Bronchial epithelial cell (primary cell): ENCODE measurements at regions not wholly inside any gene's neighbourhood (a gene's known extent, or its start where the extent isn't known, plus 50 kb on each side); places are given as distances from the start of the nearest gene placed in this dataset.

Source experiments
- DNase-seq: peaks from one replicate; pipeline ENCODE4 v3.0.0-alpha.2; 2010; ENCODE audit warnings: low read depth
- FAIRE-seq: peaks from 2 replicates; lab custom pipeline; 2011; peaks lifted over from hg19 to GRCh38; lab: Jason Lieb, UNC
- H3K27me3 ChIP-seq: 2 replicates; pipeline ENCODE4 v1.5.1; 2011; ENCODE audit warnings: low read length; ENCODE audit not compliant: control insufficient read depth, insufficient read depth
- H3K36me3 ChIP-seq: 2 replicates; pipeline ENCODE4 v1.5.1; 2011; ENCODE audit warnings: low read length; ENCODE audit not compliant: control insufficient read depth, insufficient read depth
- H3K4me3 ChIP-seq: 2 replicates; pipeline ENCODE4 v1.5.1; 2011; ENCODE audit warnings: mild to moderate bottlenecking, low read depth, low read length, control low read depth
- CTCF ChIP-seq: IDR thresholded peaks from 2 replicates; pipeline ENCODE4 v1.5.1; 2011; ENCODE audit warnings: mild to moderate bottlenecking, moderate library complexity, low read length, control low read depth, inconsistent platforms; ENCODE audit not compliant: insufficient read depth, severe bottlenecking

- no peak for TF ChIP-seq CTCF
These were observed 1355.2 kb downstream of the XPNPEP1 start for GRCh38 chr10:108567899-108568752.

GRCh38 chr10:108566316-108567107 lies 1356.8 kb downstream of the XPNPEP1 start:
- H3K36me3 ChIP-seq: no peaks in the 10 kb centered on the region
- FAIRE-seq (no peak), DNase-seq (no peak)
- no peaks in the 10 kb centered on the region for H3K27me3 ChIP-seq
- TF ChIP-seq CTCF: no peak
- no peak overlapping the region for H3K4me3 ChIP-seq

More at GRCh38 chr10:108567899-108568752, 1355.2 kb downstream of the XPNPEP1 start:
- Histone ChIP-seq H3K27me3 (no peaks in the 10 kb centered on the region), H3K4me3 (no peak overlapping the region), H3K36me3 (no peaks in the 10 kb centered on the region)
- FAIRE-seq (no peak), DNase-seq (no peak)

- Histone ChIP-seq H3K4me3 (no peak overlapping the region), H3K27me3 (no peaks in the 10 kb centered on the region), H3K36me3 (no peaks in the 10 kb centered on the region)
- TF ChIP-seq CTCF: no peak
- DNase-seq (no peak), FAIRE-seq (no peak)
These were observed 1361.2 kb downstream of the XPNPEP1 start for GRCh38 chr10:108562105-108562504.

GRCh38 chr10:108561649-108562048 lies 1361.7 kb downstream of the XPNPEP1 start:
- FAIRE-seq (no peak), DNase-seq (no peak)
- H3K36me3 ChIP-seq: no peaks in the 10 kb centered on the region
- H3K27me3 ChIP-seq: no peaks in the 10 kb centered on the region
- no peak overlapping the region for H3K4me3 ChIP-seq
- TF ChIP-seq CTCF: no peak

- no peak for TF ChIP-seq CTCF
- H3K4me3 ChIP-seq: no peak overlapping the region
- DNase-seq (no peak), FAIRE-seq (no peak)
- no peaks in the 10 kb centered on the region for H3K27me3 ChIP-seq
- no peaks in the 10 kb centered on the region for H3K36me3 ChIP-seq
These were observed 1362.8 kb downstream of the XPNPEP1 start for GRCh38 chr10:108560488-108560887.
